H7 (cell line): ENCODE measurements at regions not wholly inside any gene's neighbourhood (a gene's known extent, or its start where the extent isn't known, plus 50 kb on each side); places are given as distances from the start of the nearest gene placed in this dataset.
"Not testable (repeated sequence)": the region's sequence is repeated elsewhere in the genome, so short reads cannot be mapped to it uniquely, and the experiment has no call there.

Source experiments
- DNase-seq: peaks from one replicate; pipeline ENCODE4 v3.0.0; 2012
- H3K27me3 ChIP-seq: 2 replicates; pipeline ENCODE4 v1.6.0; 2011; ENCODE audit warnings: mild to moderate bottlenecking, low read length; ENCODE audit not compliant: control insufficient read depth, insufficient read depth
- H3K36me3 ChIP-seq: replicated peaks from 2 replicates; pipeline ENCODE4 v1.5.1; 2011; ENCODE audit warnings: low read length; ENCODE audit not compliant: control insufficient read depth, insufficient read depth
- H3K4me3 ChIP-seq: 2 replicates; pipeline ENCODE4 v1.5.1; 2011; ENCODE audit warnings: low read depth, mild to moderate bottlenecking, control low read depth, low read length, moderate library complexity; ENCODE audit not compliant: insufficient read depth

DNA sequence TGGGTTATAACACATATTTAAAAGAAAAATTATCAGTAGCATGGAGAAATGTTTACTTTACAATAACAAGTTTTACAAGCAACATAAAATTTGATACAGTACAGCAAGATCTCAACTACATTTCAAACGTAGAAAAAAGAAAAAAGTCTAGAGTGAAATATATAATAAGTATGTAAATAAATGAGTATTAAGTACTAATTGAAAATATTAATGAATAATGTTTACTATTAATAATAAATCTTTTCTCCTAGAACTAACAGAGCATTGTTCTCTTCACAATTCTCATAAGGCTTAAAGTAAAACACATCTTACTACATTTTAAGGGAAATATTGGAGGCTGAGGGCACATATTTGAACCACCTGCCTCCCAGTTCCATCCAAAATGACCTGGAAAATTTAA, 72.1 kb downstream of the TMEM212 start:
- no peak overlapping the region for H3K4me3 ChIP-seq
- no peaks in the 10 kb centered on the region for H3K27me3 ChIP-seq
- DNase-seq = no peak
- H3K36me3 ChIP-seq = no peaks in the 10 kb centered on the region

- no peaks in the 10 kb centered on the region for H3K27me3 ChIP-seq
- DNase-seq = no peak
Measured at GRCh38 chr3:171916888-171917287, 73.7 kb downstream of the TMEM212 start.

GRCh38 chr3:171922629-171923028, 79.5 kb downstream of the TMEM212 start:
- not testable (repeated sequence) for H3K4me3 ChIP-seq, H3K36me3 ChIP-seq, H3K27me3 ChIP-seq, DNase-seq

More at GRCh38 chr3:171916888-171917287, 73.7 kb downstream of the TMEM212 start:
- H3K36me3 ChIP-seq = no peaks in the 10 kb centered on the region
- H3K4me3 ChIP-seq = no peak overlapping the region

- not testable (repeated sequence) for H3K36me3 ChIP-seq, DNase-seq, H3K4me3 ChIP-seq, H3K27me3 ChIP-seq
Measured at GRCh38 chr3:171923668-171924067, 80.5 kb downstream of the TMEM212 start.

DNA sequence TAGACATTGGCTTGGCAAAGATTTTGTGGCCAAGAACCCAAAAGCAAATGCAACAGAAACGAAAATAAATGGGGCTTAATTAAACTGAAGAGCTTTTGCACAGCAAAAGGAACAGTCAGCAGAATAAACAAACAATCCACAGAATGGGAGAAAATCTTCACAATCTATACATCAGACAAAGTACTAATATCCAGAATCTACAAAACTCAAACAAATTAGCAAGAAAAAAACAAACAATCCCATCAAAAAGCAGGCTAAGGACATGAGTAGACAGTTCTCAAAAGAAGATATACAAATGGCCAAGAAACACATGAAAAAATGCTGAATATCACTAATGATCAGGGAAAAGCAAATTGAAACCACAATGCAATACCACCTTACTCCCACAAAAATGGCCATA, 81.7 kb downstream of the TMEM212 start:
- not testable (repeated sequence) for H3K27me3 ChIP-seq, H3K4me3 ChIP-seq

DNA sequence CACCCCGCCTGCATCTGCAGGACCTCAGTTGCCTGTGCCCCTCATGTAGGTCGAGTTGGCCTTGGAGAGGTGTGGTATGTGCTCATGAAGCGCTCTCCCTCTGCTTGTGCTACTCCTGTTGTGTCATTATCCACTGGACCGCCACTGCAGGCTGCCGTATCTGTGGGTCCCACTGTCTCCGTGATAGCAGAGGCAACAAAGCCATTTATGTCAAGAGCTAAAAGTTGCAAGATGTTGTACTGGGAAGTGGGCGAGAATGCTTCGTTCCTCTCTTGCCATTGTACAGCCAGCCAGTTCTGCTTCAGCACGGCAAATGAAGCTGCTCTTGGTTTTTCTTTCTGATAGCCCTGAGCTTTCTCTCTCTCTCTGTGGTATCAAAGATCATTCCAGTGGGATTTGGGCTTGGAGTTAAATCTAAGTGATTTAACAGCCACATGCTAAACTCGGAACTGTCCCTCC, 89.0 kb downstream of the TMEM212 start:
- Histone ChIP-seq H3K36me3 (no peaks in the 10 kb centered on the region), H3K4me3 (no peak overlapping the region), H3K27me3 (no peaks in the 10 kb centered on the region)
- DNase-seq = no peak

More for the DNA sequence above, 81.7 kb downstream of the TMEM212 start:
- not testable (repeated sequence) for H3K36me3 ChIP-seq, DNase-seq

DNA sequence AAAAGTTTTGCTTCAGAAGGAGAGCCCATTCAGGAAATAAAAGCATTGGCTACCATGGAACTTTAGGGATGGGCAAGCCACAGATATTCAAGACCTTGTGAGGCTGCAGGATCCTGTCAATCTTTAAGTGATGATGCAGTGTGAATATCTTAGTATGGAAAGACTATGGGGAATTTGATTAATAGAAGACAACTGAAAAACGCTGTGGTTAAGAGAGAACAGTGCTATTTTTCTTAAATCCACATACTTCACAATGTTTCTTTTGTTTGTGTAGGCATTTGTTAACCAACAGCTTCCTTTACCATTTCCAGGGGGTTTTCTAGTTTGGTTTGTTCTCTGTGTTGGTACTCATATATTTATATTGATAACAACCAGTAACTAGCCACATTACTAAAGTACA, 90.3 kb downstream of the TMEM212 start:
- H3K27me3 ChIP-seq = no peaks in the 10 kb centered on the region
- no peaks in the 10 kb centered on the region for H3K36me3 ChIP-seq
- H3K4me3 ChIP-seq = no peak overlapping the region
- DNase-seq = no peak

GRCh38 chr3:171935261-171936123, 92.3 kb downstream of the TMEM212 start:
- Histone ChIP-seq H3K36me3 (no peaks in the 10 kb centered on the region), H3K4me3 (no peak overlapping the region), H3K27me3 (no peaks in the 10 kb centered on the region)
- no peak for DNase-seq

DNA sequence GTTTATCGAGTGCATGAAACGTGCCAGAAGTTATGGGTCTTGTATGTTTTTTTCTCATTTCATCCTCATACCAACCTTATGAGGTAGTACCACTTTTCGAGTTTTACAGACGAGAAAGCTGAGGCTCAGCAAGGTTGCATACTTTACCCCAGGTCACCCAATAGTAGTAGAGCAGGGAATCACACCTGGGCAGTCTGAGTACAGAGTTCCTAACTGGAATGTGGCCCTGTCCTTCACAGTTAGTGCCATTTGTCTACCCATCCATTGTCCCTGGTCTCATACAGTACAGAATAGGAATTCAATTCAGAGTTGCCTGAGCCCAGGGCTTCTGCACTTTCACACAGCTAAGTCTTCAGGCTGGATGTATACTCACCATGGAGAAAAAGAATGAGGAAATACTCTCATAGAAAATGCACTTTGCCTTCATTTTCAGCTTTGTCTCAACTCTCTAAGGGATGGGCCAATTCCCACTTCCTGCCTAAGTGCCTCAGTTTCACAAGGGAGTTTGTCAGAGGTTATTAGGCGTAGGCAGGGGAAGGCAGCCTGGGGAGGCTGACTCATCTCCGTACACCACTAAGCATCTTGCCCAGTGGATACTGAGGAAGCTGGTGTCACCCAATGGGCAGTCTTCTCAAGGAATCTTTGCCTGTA, 93.2 kb downstream of the TMEM212 start:
- no peak overlapping the region for H3K4me3 ChIP-seq
- DNase-seq = no peak
- H3K27me3 ChIP-seq = no peaks in the 10 kb centered on the region
- no peaks in the 10 kb centered on the region for H3K36me3 ChIP-seq

DNA sequence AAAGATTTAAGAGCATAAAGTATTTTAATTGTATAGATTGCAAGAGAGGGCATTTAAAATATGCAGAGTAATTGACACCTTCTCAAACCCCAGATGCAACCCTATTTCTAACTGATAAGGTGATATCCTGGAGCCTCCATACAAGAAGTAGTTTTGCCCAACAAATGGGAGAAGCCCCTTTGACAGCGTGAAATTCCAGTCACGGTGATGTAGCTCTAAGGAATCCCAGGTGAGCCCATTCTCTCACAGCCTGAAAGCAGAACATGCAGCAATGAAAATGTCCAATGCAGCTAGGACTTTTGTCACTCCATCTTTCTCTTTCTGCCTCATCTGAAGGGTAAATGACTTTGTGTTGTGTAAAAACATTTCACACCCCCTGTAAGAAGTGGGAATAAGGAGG, 96.4 kb downstream of the TMEM212 start:
- Histone ChIP-seq H3K27me3 (no peaks in the 10 kb centered on the region), H3K36me3 (no peaks in the 10 kb centered on the region), H3K4me3 (no peak overlapping the region)
- no peak for DNase-seq

DNA sequence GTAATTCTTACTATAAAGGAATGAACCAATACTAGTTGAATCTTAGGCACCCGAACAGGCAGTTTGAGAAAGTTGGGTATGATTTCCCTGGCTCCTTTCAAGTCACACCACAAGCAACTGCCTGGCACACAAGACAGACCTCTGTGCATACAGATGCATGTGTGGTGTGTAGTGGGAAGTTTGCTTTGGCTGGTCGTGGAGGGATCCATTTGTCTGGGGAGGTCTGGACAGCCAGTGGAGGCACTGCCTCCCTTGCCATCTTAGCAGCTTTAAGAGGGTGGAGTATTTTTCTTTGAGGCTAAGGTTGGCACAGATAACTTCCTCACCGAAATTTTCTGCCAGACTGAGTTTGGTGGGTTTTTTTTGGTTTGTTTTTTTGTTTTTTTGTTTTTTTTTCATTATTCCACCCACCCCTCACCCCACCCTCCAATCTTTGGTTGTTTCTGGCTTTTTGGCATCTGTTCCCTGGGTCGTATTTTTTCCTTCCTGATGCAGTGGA, 97.1 kb downstream of the TMEM212 start:
- DNase-seq = no peak
- H3K36me3 ChIP-seq = no peaks in the 10 kb centered on the region
- H3K4me3 ChIP-seq = no peak overlapping the region
- H3K27me3 ChIP-seq = no peaks in the 10 kb centered on the region

GRCh38 chr3:171943262-171944117, 95.9 kb upstream of the FNDC3B start:
- H3K36me3 ChIP-seq = no peaks in the 10 kb centered on the region
- DNase-seq = no peak
- H3K4me3 ChIP-seq = no peak overlapping the region
- no peaks in the 10 kb centered on the region for H3K27me3 ChIP-seq

- Histone ChIP-seq H3K36me3 (no peaks in the 10 kb centered on the region), H3K4me3 (no peak overlapping the region), H3K27me3 (no peaks in the 10 kb centered on the region)
- DNase-seq = no peak
Measured at GRCh38 chr3:171944118-171945016, 95.0 kb upstream of the FNDC3B start.

- H3K27me3 ChIP-seq = no peaks in the 10 kb centered on the region
- H3K36me3 ChIP-seq = no peaks in the 10 kb centered on the region
- DNase-seq = no peak
- no peak overlapping the region for H3K4me3 ChIP-seq
Measured at GRCh38 chr3:171948674-171949073, 90.7 kb upstream of the FNDC3B start.
